ENCODE measurements at regions not wholly inside any gene's neighbourhood (a gene's known extent, or its start where the extent isn't known, plus 50 kb on each side); places are given as distances from the start of the nearest gene placed in this dataset.

- no peak for TF ChIP-seq BCLAF1 (IDR thresholded peaks at IDR 0.05)
- no peak for TF ChIP-seq CTCF (IDR thresholded peaks at IDR 0.05 in 2 of 3, conservative IDR thresholded peaks at IDR 0.05 in 1 of 3; ENCODE audit: control insufficient read depth in 2 of 3, extremely low read depth in 1 of 3, insufficient read depth in 1 of 3, low read depth in 3 of 3, low read length in 3 of 3)
- TF ChIP-seq USF2 (IDR thresholded peaks at IDR 0.05; ENCODE audit: borderline replicate concordance, low read depth, low read length), result no peak
- no peak for TF ChIP-seq EED (IDR thresholded peaks at IDR 0.05; ENCODE audit: low read depth)
- no peak for TF ChIP-seq ATF3 (IDR thresholded peaks at IDR 0.05; ENCODE audit: borderline replicate concordance, extremely low read depth, low read depth, low read length)
- TF ChIP-seq IKZF2 (IDR thresholded peaks at IDR 0.05), result no peak
- TF ChIP-seq GATAD2B (conservative IDR thresholded peaks at IDR 0.05; ENCODE audit: low read depth), result no peak
- TF ChIP-seq ZNF217 (IDR thresholded peaks at IDR 0.05), result no peak
- no peak for TF ChIP-seq USF1 (IDR thresholded peaks at IDR 0.05; ENCODE audit: borderline replicate concordance, extremely low read length, insufficient read depth, low read depth, low read length)
- no peak for TF ChIP-seq ETV6 (conservative IDR thresholded peaks at IDR 0.05 in 1 of 2, IDR thresholded peaks at IDR 0.05 in 1 of 2; ENCODE audit: borderline replicate concordance in 1 of 2, low read depth in 1 of 2)
- TF ChIP-seq NRF1 (conservative IDR thresholded peaks at IDR 0.05; ENCODE audit: low read depth, low read length), result no peak
- no peak for TF ChIP-seq RFX5 (IDR thresholded peaks at IDR 0.05; ENCODE audit: low read depth, low read length)
- TF ChIP-seq REST (IDR thresholded peaks at IDR 0.05; ENCODE audit: low read depth, low read length), result no peak
- no peak for TF ChIP-seq CEBPB (IDR thresholded peaks at IDR 0.05; ENCODE audit: borderline replicate concordance in 1 of 2, low read depth in 2 of 2, low read length in 2 of 2)
- TF ChIP-seq TARDBP (IDR thresholded peaks at IDR 0.05; ENCODE audit: borderline replicate concordance), result no peak
These were observed 92.8 kb upstream of the OSBPL8 start (continued) for GRCh38 chr12:76652402-76652801.
